Right lobe of liver (tissue), 4 donors: ENCODE measurements at regions not wholly inside any gene's neighbourhood (a gene's known extent, or its start where the extent isn't known, plus 50 kb on each side); places are given as distances from the start of the nearest gene placed in this dataset.

Source experiments
- POLR2A ChIP-seq: fragments of 450-650 bp; IDR thresholded peaks from one replicate; pipeline ENCODE4 v1.6.1; 2017; ENCODE audit warnings: antibody characterized with exemption, mild to moderate bottlenecking
- TF ChIP-seq, protein P1 (sequence below), 4 donors: fragments of 200-600 bp in 3 of 4; fragments of 450-650 bp in 1 of 4; IDR thresholded peaks; one replicate each; pipeline versions ENCODE4 v1.5.1 to v1.8.0; 2016 to 2022; ENCODE audit warnings: antibody characterized with exemption in 4 of 4, mild to moderate bottlenecking in 2 of 4
- donor health status: DM: no; HTN: no; CAD: no.
- donor health status: DM: no; HTN: no; CAD: no.
- donor health status: DM: no; HTN: yes; CAD: no.

DNA sequence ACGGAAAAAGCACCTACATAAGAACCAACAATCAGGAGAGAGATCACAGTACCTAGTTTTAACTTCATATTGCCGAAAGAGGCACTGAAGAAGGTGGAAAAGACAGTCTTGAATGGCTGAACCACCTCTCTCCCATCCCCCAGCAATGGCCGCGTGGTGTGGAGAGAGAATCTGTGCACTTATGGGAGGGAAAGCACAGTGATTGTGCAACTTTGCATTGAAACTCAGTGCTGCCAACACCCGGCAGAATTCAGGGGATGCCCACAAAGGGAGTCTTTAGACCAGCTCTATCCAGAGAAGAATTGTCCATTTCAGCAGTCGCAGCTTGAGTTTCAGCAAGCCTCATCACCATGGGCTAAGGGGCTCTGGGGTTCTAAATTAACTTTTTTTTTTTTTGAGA is 186.3 kb upstream of the USP25 start:
- TF ChIP-seq, protein P1, sequence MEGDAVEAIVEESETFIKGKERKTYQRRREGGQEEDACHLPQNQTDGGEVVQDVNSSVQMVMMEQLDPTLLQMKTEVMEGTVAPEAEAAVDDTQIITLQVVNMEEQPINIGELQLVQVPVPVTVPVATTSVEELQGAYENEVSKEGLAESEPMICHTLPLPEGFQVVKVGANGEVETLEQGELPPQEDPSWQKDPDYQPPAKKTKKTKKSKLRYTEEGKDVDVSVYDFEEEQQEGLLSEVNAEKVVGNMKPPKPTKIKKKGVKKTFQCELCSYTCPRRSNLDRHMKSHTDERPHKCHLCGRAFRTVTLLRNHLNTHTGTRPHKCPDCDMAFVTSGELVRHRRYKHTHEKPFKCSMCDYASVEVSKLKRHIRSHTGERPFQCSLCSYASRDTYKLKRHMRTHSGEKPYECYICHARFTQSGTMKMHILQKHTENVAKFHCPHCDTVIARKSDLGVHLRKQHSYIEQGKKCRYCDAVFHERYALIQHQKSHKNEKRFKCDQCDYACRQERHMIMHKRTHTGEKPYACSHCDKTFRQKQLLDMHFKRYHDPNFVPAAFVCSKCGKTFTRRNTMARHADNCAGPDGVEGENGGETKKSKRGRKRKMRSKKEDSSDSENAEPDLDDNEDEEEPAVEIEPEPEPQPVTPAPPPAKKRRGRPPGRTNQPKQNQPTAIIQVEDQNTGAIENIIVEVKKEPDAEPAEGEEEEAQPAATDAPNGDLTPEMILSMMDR (IDR thresholded peaks at IDR 0.05), result no peak
- no peak for TF ChIP-seq POLR2A
